HCT116 (cell line): ENCODE measurements at regions not wholly inside any gene's neighbourhood (a gene's known extent, or its start where the extent isn't known, plus 50 kb on each side); places are given as distances from the start of the nearest gene placed in this dataset.

Source experiments
- CTCF ChIP-seq, 3 experiments: fragments of 200-600 bp in 1 of 3; sonication (generic) in 1 of 3; IDR thresholded peaks in 2 of 3; conservative IDR thresholded peaks in 1 of 3; 2 replicates each; pipeline ENCODE4 v1.5.1; 2012 to 2017; ENCODE audit warnings: low read depth in 2 of 3, low read length in 2 of 3, antibody characterized with exemption in 1 of 3, borderline replicate concordance in 1 of 3, control low read depth in 1 of 3, mild to moderate bottlenecking in 1 of 3, mixed read lengths in 1 of 3, mixed run types in 1 of 3, moderate library complexity in 1 of 3; ENCODE audit not compliant: insufficient read depth in 1 of 3
- EGR1 ChIP-seq: IDR thresholded peaks from 2 replicates; pipeline ENCODE4 v1.6.1; 2012; ENCODE audit warnings: low read depth
- EZH2 ChIP-seq: fragments of 200-600 bp; sonication (generic); IDR thresholded peaks from 2 replicates; pipeline ENCODE4 v1.6.1; 2017; ENCODE audit warnings: antibody characterized with exemption, mixed run types
- POLR2A ChIP-seq: IDR thresholded peaks from 2 replicates; pipeline ENCODE4 v1.7.0; 2011; ENCODE audit warnings: borderline replicate concordance; ENCODE audit not compliant: insufficient read depth, insufficient read length; ENCODE audit errors: extremely low read depth
- POLR2AphosphoS5 ChIP-seq: IDR thresholded peaks from 2 replicates; pipeline ENCODE4 v1.6.1; 2011; ENCODE audit warnings: mild to moderate bottlenecking, low read depth, low read length, moderate library complexity
- REST ChIP-seq: IDR thresholded peaks from 2 replicates; pipeline ENCODE4 v1.6.1; 2012; ENCODE audit warnings: low read depth

GRCh38 chr1:238790882-238791281 is 595.5 kb upstream of the CHRM3 start:
- TF ChIP-seq CTCF (IDR thresholded peaks at IDR 0.05 in 2 of 3, conservative IDR thresholded peaks at IDR 0.05 in 1 of 3; ENCODE audit: borderline replicate concordance in 1 of 3, insufficient read depth in 1 of 3, low read depth in 2 of 3, low read length in 2 of 3) (no peak), POLR2A (no peak), REST (no peak), EGR1 (no peak), EZH2 (no peak), POLR2AphosphoS5 (no peak)
